ENCODE measurements at regions not wholly inside any gene's neighbourhood (a gene's known extent, or its start where the extent isn't known, plus 50 kb on each side); places are given as distances from the start of the nearest gene placed in this dataset.

GRCh38 chr2:220263300-220263699 lies 635.9 kb downstream of the SLC4A3 start:
- no peaks in the 10 kb centered on the region for H3K27me3 ChIP-seq (ENCODE audit: insufficient read depth, low read length)
- H3K9ac ChIP-seq (ENCODE audit: low read length): no peak overlapping the region
- H4K20me1 ChIP-seq (ENCODE audit: insufficient read depth, low read length): no peaks in the 10 kb centered on the region
- no peak overlapping the region for H3K27ac ChIP-seq (ENCODE audit: low read depth, low read length, poor library complexity, severe bottlenecking)
- TF ChIP-seq CTCF (IDR thresholded peaks at IDR 0.05; ENCODE audit: low read length) (no peak), EZH2 (IDR thresholded peaks at IDR 0.05; ENCODE audit: borderline replicate concordance, low read length) (no peak)
- no peak overlapping the region for H3K4me3 ChIP-seq (ENCODE audit: low read depth, low read length, poor library complexity, severe bottlenecking)
- H2AFZ ChIP-seq (ENCODE audit: low read length): no peak overlapping the region
- H3K4me1 ChIP-seq (ENCODE audit: insufficient read depth, low read length, severe bottlenecking): no peaks in the 10 kb centered on the region
- H3K4me2 ChIP-seq (ENCODE audit: low read length): no peak overlapping the region
- H3K36me3 ChIP-seq (ENCODE audit: insufficient read depth, low read length): no peaks in the 10 kb centered on the region
- H3K79me2 ChIP-seq (ENCODE audit: insufficient read depth, low read length): no peaks in the 10 kb centered on the region
- no peaks in the 10 kb centered on the region for H3K9me3 ChIP-seq (ENCODE audit: low read length)
- H3K9me2 ChIP-seq (ENCODE audit: low read depth, low read length): no peaks in the 10 kb centered on the region
- H3F3A ChIP-seq (ENCODE audit: insufficient read depth, low read length): no peaks in the 10 kb centered on the region

- no peak overlapping the region for H3K4me2 ChIP-seq (ENCODE audit: low read length)
- H3F3A ChIP-seq (ENCODE audit: insufficient read depth, low read length): no peaks in the 10 kb centered on the region
- H3K4me3 ChIP-seq (ENCODE audit: low read depth, low read length, poor library complexity, severe bottlenecking): no peak overlapping the region
- H2AFZ ChIP-seq (ENCODE audit: low read length): no peak overlapping the region
- H3K4me1 ChIP-seq (ENCODE audit: insufficient read depth, low read length, severe bottlenecking): no peaks in the 10 kb centered on the region
- no peaks in the 10 kb centered on the region for H3K27me3 ChIP-seq (ENCODE audit: insufficient read depth, low read length)
- no peaks in the 10 kb centered on the region for H3K9me2 ChIP-seq (ENCODE audit: low read depth, low read length)
- no peaks in the 10 kb centered on the region for H3K79me2 ChIP-seq (ENCODE audit: insufficient read depth, low read length)
- no peaks in the 10 kb centered on the region for H4K20me1 ChIP-seq (ENCODE audit: insufficient read depth, low read length)
- H3K27ac ChIP-seq (ENCODE audit: low read depth, low read length, poor library complexity, severe bottlenecking): no peak overlapping the region
- no peaks in the 10 kb centered on the region for H3K9me3 ChIP-seq (ENCODE audit: low read length)
- no peaks in the 10 kb centered on the region for H3K36me3 ChIP-seq (ENCODE audit: insufficient read depth, low read length)
- no peak overlapping the region for H3K9ac ChIP-seq (ENCODE audit: low read length)
- TF ChIP-seq EZH2 (IDR thresholded peaks at IDR 0.05; ENCODE audit: borderline replicate concordance, low read length) (no peak), CTCF (IDR thresholded peaks at IDR 0.05; ENCODE audit: low read length) (no peak)
These were observed 641.9 kb downstream of the SLC4A3 start for GRCh38 chr2:220269367-220269766.

GRCh38 chr2:220270481-220271070 lies 643.1 kb downstream of the SLC4A3 start:
- Histone ChIP-seq H3F3A (ENCODE audit: insufficient read depth, low read length) (no peaks in the 10 kb centered on the region), H3K9me2 (ENCODE audit: low read depth, low read length) (no peaks in the 10 kb centered on the region), H3K4me1 (ENCODE audit: insufficient read depth, low read length, severe bottlenecking) (no peaks in the 10 kb centered on the region), H3K4me3 (ENCODE audit: low read depth, low read length, poor library complexity, severe bottlenecking) (no peak overlapping the region), H3K79me2 (ENCODE audit: insufficient read depth, low read length) (no peaks in the 10 kb centered on the region), H3K9ac (ENCODE audit: low read length) (no peak overlapping the region), H4K20me1 (ENCODE audit: insufficient read depth, low read length) (no peaks in the 10 kb centered on the region), H2AFZ (ENCODE audit: low read length) (no peak overlapping the region), H3K27ac (ENCODE audit: low read depth, low read length, poor library complexity, severe bottlenecking) (no peak overlapping the region), H3K9me3 (ENCODE audit: low read length) (no peaks in the 10 kb centered on the region), H3K4me2 (ENCODE audit: low read length) (no peak overlapping the region), H3K36me3 (ENCODE audit: insufficient read depth, low read length) (no peaks in the 10 kb centered on the region), H3K27me3 (ENCODE audit: insufficient read depth, low read length) (no peaks in the 10 kb centered on the region)
- TF ChIP-seq CTCF (IDR thresholded peaks at IDR 0.05; ENCODE audit: low read length) (no peak), EZH2 (IDR thresholded peaks at IDR 0.05; ENCODE audit: borderline replicate concordance, low read length) (no peak)

Measured in OCI-LY1 (cell line).